SH-SY5Y (cell line): ENCODE measurements at regions not wholly inside any gene's neighbourhood (a gene's known extent, or its start where the extent isn't known, plus 50 kb on each side); places are given as distances from the start of the nearest gene placed in this dataset.

ENCODE experiments used
- GATA2 ChIP-seq: IDR thresholded peaks from 2 replicates; pipeline ENCODE4 v1.6.1; 2011; ENCODE audit warnings: mild to moderate bottlenecking, low read depth, low read length
- GATA3 ChIP-seq: IDR thresholded peaks from 2 replicates; pipeline ENCODE4 v1.6.1; 2011; ENCODE audit warnings: low read depth, mild to moderate bottlenecking, low read length, moderate library complexity

DNA sequence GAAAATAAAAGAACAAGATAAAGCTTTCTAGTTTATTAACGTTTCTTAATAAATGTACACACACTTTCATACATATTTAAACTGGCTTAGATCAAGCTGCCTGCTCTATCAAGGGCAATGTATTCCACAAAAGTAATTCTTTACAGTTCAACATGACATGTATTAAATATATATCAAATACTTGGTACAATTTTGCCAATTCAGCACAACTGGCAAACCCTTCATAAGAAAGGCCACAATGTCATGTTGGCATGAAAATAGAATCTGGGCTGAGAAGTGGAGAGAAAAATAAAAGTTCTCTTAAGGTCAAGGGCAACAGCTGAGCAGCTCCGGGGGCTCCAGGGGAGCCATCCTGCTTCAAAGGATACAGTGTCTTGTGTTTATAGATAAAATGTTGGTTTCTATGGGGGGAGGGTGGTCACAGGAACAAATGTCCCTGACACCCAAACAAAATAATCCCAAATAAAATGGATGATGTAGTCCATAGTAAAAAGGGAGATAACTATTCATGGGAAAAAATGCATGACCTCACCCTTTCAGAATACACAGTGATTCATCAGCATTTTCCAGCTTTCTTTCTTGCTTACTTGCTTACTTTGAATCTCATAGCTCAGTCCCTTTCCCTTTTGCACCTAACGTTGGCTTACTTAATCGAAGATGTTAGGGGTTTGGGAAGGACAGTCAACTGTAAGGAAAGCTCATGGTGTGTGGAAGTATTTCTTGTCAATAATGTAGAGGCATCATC is 494.9 kb downstream of the NYAP2 start:
- TF ChIP-seq GATA2: no peak
- TF ChIP-seq GATA3: no peak
